ENCODE measurements at regions not wholly inside any gene's neighbourhood (a gene's known extent, or its start where the extent isn't known, plus 50 kb on each side); places are given as distances from the start of the nearest gene placed in this dataset.

DNA sequence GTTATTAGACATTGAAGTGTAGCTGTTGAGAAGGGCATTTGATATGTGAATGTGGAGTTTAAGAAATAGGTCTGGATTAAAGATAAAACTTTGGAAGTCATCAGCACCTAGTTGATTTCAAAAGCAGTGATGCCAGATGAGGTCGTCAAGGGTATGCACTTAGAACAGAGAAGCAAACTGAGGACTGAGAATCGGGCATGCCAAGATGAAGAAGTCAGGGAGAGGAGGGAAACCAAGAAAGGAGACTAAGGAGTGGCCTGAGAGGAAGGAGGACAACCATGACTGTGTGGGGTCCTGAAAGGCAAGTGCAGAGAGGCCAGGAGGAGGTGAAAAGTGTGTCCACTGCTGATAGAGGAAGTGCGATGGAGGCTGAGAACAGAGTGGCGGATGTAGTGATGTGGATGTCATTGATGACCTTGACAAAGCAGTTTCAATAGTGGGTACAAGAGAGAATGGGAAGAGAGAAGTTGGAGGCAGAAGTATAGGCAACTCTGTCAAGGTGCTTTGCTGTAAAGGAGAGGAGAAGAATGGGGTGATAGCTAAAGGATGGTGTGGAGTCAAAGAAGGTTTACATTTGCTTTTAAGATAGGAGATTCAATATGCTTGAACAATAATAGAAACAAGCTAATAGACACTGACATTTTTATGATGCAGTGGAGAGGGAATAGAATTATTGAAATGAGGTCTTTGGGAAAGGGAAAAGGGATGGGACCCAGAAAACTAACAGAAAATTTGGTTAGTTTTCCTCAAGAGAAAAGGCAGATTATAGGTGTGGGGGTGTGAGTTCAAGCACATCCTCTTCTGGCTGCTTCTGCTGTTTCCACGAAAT lies 139.7 kb upstream of the TMEM170B start:
- no peak overlapping the region for H3K4me3 ChIP-seq (ENCODE audit: low read length)
- no peak for TF ChIP-seq ZNF274 (IDR thresholded peaks at IDR 0.05; ENCODE audit: low read depth, low read length)

DNA sequence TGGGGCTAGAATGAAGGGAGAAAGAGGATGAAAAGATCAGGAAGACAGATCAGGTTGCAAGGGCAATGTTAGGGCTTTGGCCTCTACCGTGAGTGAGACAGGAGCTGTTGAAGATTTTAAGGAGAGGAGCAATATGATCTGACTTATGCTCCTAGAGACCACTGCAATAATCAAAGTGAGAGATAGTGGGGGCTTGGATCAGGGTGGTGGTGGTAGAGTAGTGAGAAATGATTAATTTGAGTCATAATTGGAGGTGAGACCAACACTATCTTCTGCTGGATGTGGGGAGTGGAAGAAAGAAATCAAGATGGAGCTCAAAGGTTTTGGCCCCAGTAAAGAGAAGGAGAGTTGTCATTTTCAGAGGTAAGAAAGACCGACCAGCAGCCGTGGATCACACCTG lies 140.7 kb upstream of the TMEM170B start:
- TF ChIP-seq ZNF274 (IDR thresholded peaks at IDR 0.05; ENCODE audit: low read depth, low read length) = no peak
- H3K4me3 ChIP-seq (ENCODE audit: low read length) = no peak overlapping the region

GRCh38 chr6:11393713-11394627 lies 143.6 kb upstream of the TMEM170B start:
- peak overlapping the region; percentile 10; the same call in 1 of the 2 replicates for H3K4me3 ChIP-seq (ENCODE audit: low read length)
- TF ChIP-seq ZNF274 (IDR thresholded peaks at IDR 0.05; ENCODE audit: low read depth, low read length) = no peak

DNA sequence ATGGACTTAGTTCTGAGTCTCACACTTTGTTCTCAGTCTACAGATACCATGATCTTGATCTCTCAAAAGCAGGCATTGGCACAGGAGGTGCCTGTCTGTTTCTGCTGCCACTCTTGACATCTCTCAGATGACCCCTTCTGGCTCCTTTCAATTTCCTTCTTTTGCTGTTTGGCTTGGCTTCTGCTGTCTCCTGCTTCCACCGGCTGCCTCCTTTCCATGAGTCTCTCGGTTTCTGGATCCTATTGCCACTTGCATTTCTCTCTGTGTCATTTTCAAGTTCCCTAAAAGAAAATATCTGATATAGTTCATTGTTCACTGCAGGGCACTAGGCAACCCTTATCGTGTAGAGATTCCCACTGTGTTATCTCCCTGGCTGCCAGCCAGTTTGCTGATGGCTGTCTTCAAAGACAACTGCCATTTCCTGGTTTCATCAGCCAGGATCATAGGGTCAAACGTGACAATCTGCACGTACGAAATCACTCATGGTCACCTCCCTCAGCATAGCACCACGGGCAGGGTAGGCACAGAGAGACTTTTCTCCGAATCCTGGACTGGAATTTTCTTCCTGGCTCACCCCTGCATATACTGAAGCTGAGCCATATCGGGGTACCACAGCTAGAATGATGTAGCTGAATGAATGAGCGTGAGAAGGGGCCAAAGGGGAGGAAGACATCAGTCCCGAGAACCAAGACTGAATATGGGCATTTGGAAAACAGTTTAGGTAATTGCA lies 144.6 kb upstream of the TMEM170B start:
- H3K4me3 ChIP-seq (ENCODE audit: low read length) = no peak overlapping the region
- no peak for TF ChIP-seq ZNF274 (IDR thresholded peaks at IDR 0.05; ENCODE audit: low read depth, low read length)

GRCh38 chr6:11391934-11392777 lies 145.4 kb upstream of the TMEM170B start:
- TF ChIP-seq ZNF274 (IDR thresholded peaks at IDR 0.05; ENCODE audit: low read depth, low read length) = no peak
- no peak overlapping the region for H3K4me3 ChIP-seq (ENCODE audit: low read length)

DNA sequence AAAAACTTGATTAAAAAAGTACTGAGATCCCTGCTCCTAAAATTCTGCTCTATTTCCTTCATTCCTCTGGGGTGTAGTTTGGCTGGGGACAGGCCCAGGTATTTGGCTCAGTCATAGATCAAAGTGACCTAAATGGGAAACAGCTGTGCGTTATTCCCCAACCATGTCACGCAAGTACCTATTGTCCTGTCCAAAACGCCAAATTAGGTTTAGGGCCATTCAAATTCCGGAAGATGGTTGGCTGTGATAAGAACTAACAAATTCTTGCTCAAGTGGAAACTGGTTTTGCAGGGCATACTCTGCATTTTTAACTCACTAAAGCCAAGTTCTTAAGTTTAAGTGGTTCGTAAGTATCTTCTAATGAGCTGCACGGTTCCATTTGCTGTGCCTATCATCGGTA lies 147.6 kb upstream of the TMEM170B start:
- no peak overlapping the region for H3K4me3 ChIP-seq (ENCODE audit: low read length)
- no peak for TF ChIP-seq ZNF274 (IDR thresholded peaks at IDR 0.05; ENCODE audit: low read depth, low read length)

DNA sequence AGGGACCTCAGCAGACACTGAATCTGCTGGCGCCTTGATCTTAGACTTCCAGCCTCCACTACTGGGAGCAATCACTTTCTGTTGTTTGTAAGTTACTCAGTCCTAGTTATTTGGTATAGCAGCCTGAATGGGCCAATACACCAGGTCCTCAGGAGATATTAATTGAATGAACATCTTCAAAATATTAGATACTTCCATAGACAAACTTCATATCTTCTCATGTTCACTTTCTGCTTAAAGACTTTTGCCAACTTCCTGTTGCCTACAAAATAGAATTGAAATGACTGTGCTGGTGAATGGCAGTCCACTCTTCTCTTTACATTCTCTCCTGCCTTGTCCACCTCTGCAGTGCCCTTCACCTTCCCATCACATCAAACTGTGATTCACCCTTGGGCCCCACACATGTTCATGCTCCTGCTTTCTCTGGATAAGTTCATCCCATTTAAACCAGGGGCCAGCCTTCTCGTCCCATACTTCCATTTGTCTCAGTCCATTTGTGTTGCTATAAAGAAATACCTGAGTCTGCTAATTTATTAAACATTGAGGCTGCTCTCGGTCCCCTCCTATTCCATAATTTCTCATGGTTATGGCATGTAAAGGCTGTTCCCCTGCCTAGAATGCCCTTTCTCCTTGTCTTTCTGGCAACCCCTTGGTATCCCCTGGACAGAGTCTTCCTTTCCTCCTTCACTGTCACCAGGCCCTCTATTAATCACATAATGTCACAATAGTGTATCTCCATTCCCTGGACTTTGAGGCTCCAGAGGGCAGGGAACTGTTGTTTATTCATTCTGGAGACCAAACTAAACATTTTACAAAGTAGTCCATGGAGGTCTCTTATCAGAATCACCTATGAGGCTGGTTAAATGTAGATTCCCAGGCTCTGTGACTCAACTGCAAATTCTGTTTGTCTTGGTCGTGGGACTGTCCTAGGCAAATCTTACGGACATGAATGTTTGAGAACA lies 148.3 kb upstream of the TMEM170B start:
- TF ChIP-seq ZNF274 (IDR thresholded peaks at IDR 0.05; ENCODE audit: low read depth, low read length) = no peak
- H3K4me3 ChIP-seq (ENCODE audit: low read length) = no peak overlapping the region

DNA sequence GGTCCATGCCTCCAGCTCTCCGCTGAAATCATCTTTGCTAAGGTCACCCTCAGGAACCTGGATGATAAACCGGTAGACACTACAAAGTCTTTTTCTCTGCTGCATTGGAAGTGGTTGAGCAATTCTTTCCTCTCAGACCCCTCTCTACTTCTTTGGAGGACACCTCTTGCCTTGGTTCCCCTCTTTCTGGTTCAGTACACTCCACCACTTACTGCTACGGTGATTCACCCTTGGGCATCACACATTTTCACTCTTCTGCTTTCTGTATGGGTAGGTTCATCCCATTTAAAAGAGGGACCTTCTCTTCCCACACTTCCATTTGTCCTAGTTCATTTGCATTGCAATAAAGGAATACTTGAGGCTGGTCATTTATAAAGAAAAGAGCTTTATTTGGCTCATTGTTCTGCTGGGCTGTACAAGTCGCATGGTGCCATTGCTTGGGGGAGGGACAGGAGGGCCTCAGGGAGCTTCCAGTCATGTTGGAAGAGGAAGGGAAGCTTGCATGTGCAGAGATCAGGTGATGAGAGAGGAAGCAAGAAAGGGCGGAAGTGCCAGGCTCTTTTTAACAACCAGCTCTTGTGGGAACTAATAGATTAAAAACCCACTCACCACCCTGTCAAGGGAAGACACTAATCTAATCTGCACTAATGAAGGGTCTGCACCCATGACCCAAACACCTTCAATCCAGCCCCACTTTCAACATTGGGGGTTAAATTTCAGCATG lies 149.7 kb upstream of the TMEM170B start:
- no peak overlapping the region; the same call in 1 of the 2 replicates for H3K4me3 ChIP-seq (ENCODE audit: low read length)
- no peak for TF ChIP-seq ZNF274 (IDR thresholded peaks at IDR 0.05; ENCODE audit: low read depth, low read length)

- H3K4me3 ChIP-seq (ENCODE audit: low read length) = peak overlapping the region; percentile 3; the same call in 1 of the 2 replicates
- no peak for TF ChIP-seq ZNF274 (IDR thresholded peaks at IDR 0.05; ENCODE audit: low read depth, low read length)
Observed at GRCh38 chr6:11386726-11387125, 150.8 kb upstream of the TMEM170B start.

- no peak for TF ChIP-seq ZNF274 (IDR thresholded peaks at IDR 0.05; ENCODE audit: low read depth, low read length)
- peak overlapping the region; percentile 3; the same call in 1 of the 2 replicates for H3K4me3 ChIP-seq (ENCODE audit: low read length)
Observed at GRCh38 chr6:11386323-11386722, 151.2 kb upstream of the TMEM170B start.

DNA sequence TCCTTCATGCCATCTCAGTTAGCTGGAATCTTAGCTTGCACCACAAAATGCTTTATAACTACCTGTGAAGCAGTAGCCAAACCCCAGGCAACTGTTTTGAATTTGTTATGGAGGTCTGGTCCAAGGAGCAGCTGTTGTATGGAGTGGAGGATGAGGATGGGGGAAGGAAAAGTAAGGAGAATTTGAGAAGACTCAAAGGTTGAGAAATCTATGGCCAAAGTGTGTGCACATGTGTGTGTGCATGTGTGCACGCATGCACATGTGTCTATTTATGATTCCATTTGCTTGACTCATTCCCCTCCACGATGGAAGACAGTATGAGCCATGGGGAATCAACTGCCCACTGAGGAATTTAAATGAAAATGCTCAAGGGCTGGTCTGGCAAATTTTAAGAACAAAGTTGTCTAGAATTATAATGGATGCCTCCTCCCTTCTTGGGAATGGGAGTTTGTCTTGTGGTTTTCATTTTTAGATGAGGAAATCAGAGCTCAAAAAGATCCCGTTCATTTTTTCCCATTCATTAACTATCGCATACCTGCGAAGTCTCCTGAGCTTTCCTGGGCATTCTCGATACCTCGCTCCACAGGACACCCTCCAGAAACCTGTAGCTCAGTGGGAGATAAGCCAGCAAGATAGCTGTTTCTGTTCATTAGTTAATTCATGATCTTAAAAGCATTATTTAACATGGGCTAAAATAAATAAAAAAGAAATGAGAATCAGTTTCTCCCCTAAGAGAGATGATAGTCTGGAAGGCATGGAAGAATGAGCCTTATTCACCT lies 152.3 kb upstream of the NEDD9 start:
- no peak overlapping the region for H3K4me3 ChIP-seq (ENCODE audit: low read length)
- no peak for TF ChIP-seq ZNF274 (IDR thresholded peaks at IDR 0.05; ENCODE audit: low read depth, low read length)
